ENCODE measurements at regions not wholly inside any gene's neighbourhood (a gene's known extent, or its start where the extent isn't known, plus 50 kb on each side); places are given as distances from the start of the nearest gene placed in this dataset.

DNA sequence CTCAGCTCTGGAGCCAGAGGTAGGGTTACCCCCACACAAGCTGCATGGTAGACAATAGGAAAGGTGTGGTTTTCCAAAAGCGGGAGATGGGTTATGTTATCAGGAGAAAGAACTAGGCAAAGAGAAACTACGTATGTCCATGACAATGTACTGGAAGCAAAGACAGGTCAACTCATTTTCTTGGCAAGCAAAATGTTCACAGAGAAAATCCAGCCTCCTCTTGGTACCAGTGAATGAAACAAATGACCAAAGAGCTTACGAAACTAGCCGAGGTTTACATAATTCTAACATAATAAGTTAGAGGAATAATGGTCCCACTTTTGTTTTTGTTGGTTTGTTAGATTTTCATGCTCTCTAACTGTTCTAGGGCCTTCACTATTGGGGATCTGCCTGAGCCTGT, 338.1 kb upstream of the TGFBR2 start:
- H3K27ac Mint-ChIP-seq = no peak overlapping the region

DNA sequence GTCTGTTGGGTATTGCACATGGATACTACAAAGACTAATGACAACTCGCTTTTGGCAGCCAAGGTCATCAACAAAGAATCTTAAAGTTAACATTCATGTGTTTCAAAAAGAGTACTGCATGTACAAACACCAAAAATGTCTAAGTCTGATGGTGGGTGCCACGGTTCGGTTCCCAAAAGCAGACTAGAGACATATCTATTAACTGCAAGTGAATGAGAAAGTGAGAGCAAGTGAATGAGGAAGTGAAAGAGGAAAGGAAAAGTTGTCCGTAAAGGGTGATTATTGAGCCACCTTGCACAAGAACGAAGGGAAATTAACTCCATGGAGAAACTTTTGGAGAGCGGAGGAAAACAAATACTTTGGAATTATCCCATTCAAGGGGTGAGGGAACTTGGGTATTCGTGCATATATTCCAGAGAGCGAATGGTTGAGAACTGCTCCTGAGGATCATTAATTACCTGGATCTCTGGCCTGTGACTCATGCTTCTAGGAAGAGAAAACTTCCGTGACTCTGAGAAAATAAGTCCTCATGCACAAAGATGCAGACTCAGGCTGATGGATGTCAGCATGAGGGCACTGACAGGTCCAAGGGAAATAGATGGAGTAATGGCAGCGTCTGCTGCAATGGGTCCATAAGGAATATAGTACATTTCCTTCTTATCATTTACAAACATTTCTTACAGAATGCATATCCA, 336.5 kb upstream of the TGFBR2 start:
- Mint-ChIP-seq H3K4me1 (peaks cover 4% of the 10 kb centered on the region), H3K4me3 (no peak overlapping the region), H3K27ac (peak overlapping the region; percentile 0), H3K9me3 (peaks cover 8% of the 10 kb centered on the region), H3K36me3 (ENCODE audit: low read depth) (peaks cover 2% of the 10 kb centered on the region), H3K27me3 (no peaks in the 10 kb centered on the region)
- DNase-seq (no peak), ATAC-seq (no peak)

More for the DNA sequence above, 338.1 kb upstream of the TGFBR2 start:
- Mint-ChIP-seq H3K4me3 (no peak overlapping the region), H3K27me3 (no peaks in the 10 kb centered on the region), H3K36me3 (ENCODE audit: low read depth) (peaks cover 2% of the 10 kb centered on the region), H3K4me1 (peaks cover 15% of the 10 kb centered on the region), H3K9me3 (peaks cover 11% of the 10 kb centered on the region)
- ATAC-seq (no peak), DNase-seq (no peak)

DNA sequence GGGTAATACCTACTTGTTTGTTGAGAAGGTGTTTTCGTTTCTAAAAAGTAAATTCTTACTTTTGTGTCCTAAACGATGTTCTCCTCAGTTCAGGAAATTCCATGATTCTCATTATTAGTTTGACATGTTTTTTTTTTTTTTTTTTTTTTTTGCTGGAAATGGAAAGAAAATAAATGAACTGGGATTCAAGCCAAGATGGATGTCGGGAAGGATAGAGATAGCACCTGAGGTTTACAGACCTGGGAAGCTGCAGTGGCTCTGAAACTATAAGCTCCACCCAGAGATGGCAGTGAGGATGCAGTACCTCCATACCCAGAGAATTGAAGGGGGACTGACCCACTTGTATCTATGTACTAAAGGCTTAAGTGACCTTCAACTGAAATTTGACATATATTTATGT, 334.6 kb upstream of the TGFBR2 start:
- H3K4me1 Mint-ChIP-seq = peaks cover 4% of the 10 kb centered on the region
- no peaks in the 10 kb centered on the region for H3K27me3 Mint-ChIP-seq
- H3K4me3 Mint-ChIP-seq = no peak overlapping the region
- ATAC-seq = no peak
- H3K36me3 Mint-ChIP-seq (ENCODE audit: low read depth) = no peaks in the 10 kb centered on the region
- no peak for DNase-seq
- peaks cover 6% of the 10 kb centered on the region for H3K9me3 Mint-ChIP-seq
- no peak overlapping the region for H3K27ac Mint-ChIP-seq

DNA sequence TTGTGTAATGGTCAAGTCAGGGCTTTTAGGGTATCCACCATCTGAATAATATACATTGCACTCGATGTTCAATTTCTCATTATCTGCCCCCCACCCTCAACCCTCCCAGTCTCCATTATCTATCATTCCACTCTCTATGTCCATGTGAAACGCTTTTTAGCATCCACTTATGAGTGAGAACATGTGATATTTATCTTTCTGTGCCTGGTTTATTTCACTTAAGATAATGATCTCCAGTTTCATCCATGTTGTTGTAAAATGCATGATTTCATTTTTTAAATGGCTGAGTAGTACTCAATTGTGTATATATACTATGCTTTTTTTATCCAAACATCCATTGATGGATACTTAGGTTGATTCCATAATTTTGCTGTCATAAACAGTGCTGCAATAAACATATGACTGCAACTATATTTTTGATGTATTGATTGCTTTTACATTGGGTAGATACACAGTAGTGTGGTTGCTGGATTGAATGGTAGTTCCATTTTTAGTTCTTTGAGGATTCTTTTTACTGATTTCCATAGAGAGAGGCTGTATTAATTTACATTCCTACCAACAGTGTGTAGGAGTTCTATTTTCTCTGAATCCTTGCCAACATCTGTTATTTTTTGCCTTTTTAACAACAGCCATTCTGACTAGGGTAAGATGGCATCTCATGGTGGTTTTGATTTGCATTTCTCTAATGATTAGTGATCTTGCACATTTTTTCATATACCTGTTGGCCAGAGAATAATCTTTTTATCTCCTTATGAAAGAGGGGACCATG, 332.9 kb upstream of the TGFBR2 start:
- H3K27ac Mint-ChIP-seq = no peak overlapping the region
- no peak for ATAC-seq

DNA sequence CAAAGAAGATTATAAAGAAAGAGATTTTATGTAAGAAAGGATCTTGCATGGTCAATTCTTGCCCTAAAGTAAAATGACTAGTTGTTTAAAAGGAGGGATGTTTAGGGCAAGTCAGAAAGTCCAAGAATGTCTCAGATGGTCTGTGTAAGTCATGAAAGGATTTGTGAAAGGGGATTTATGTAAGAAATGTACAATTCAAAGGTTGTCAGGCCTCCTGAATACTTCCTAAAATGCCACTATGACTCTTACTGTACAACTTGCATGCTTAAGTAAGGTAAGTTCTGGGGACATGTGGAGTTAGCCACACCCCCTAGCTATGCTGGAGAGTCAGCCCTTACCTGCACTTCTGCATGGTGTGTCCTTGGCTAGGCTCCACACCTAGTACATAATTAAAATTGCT, 328.9 kb upstream of the TGFBR2 start:
- Mint-ChIP-seq H3K27me3 (no peaks in the 10 kb centered on the region), H3K4me1 (peaks cover 2% of the 10 kb centered on the region), H3K27ac (no peak overlapping the region), H3K4me3 (no peak overlapping the region), H3K36me3 (ENCODE audit: low read depth) (no peaks in the 10 kb centered on the region), H3K9me3 (peaks cover 20% of the 10 kb centered on the region)
- DNase-seq (no peak), ATAC-seq (no peak)

More for the DNA sequence above, 332.9 kb upstream of the TGFBR2 start:
- H3K36me3 Mint-ChIP-seq (ENCODE audit: low read depth) = no peaks in the 10 kb centered on the region
- no peak overlapping the region for H3K4me3 Mint-ChIP-seq
- H3K27me3 Mint-ChIP-seq = no peaks in the 10 kb centered on the region
- H3K4me1 Mint-ChIP-seq = peaks cover 4% of the 10 kb centered on the region
- peaks cover 18% of the 10 kb centered on the region for H3K9me3 Mint-ChIP-seq
- DNase-seq = no peak

DNA sequence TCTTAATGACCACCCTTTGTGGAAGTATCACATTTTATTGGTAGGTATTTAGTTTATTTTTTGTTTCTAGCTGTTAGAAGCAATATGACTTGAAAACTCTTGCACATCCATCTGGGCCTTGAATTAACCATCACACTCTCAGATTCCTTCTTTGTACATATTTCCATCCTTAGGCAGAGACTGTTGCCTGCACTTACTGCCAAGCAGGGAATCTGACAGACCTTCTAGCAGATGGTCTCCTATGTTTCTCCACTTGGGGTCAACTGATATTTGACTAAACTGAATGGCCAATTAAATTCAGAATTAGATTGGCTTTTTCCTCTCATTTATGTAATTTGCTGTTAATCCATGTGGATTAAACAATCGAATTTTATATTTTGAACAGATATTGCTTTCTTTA, 324.9 kb upstream of the TGFBR2 start:
- Mint-ChIP-seq H3K9me3 (peaks cover 16% of the 10 kb centered on the region), H3K4me3 (no peak overlapping the region), H3K27ac (no peak overlapping the region), H3K4me1 (peaks cover 14% of the 10 kb centered on the region), H3K27me3 (no peaks in the 10 kb centered on the region), H3K36me3 (ENCODE audit: low read depth) (no peaks in the 10 kb centered on the region)
- DNase-seq (no peak), ATAC-seq (no peak)

DNA sequence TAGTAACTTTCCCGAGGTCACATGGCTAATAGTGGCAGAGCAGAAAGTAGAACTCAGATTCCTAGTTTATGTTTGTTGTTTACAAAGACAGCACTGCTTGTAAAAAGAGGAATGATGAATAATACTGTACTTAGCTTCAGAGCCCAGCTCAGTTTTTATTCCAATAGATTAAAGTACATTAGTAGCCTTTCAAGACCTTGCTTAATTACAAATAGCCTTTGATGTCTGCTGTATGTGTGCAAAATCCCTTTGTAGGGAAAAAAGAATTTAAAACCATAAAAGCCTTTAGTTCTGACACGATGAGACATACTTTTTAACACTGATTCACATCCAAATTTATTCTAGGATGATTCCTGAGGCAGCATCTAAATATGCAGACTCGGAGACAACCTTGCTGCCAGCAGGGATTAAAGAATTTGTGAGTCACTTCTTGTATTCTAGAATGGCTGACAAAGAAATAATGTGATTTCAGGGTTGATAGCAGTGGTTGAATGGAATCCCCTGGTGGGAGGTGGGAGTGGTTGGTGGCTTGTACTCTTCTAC, 324.2 kb upstream of the TGFBR2 start:
- H3K27ac Mint-ChIP-seq = no peak overlapping the region
- ATAC-seq = no peak
- no peak overlapping the region for H3K4me3 Mint-ChIP-seq
- peaks cover 14% of the 10 kb centered on the region for H3K4me1 Mint-ChIP-seq
- no peaks in the 10 kb centered on the region for H3K36me3 Mint-ChIP-seq (ENCODE audit: low read depth)
- H3K27me3 Mint-ChIP-seq = no peaks in the 10 kb centered on the region
- DNase-seq = no peak
- peaks cover 14% of the 10 kb centered on the region for H3K9me3 Mint-ChIP-seq

DNA sequence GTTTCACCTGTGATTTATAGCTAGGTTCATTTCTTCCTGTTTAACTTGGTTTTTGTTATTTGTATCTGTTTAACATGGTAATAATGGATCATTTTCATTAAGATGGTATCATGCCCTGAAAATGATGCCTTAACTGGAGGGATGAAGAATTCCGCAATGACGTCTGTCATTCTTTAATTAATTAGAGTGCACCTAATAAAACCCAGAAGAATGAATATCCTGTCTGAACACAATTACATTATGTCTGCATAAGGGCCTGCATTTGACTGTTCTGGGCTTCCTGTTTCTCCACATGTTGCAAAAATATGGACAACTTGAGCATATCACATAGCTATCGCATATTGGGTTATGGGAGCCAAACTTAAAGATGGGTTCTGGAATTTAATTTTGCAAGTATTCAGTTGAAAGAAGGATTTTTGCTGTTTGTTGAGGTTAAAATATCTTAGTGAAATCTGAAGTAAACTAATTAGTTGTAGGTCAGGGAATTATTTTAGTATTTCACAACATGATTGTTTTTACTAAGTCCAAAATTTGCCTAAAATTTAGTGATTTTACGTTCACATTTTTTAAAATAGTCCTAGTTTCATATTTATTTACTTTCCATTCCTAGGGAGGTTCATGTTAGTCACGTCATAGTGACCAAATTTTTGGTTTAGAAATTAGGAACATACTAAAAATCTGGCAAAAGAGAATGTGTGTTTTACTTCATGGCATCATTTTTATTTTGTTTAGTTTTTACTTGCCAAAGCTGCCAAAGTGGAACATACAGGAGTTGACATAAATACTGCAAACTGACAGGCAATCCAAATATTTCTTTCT, 321.0 kb upstream of the TGFBR2 start:
- peaks cover 27% of the 10 kb centered on the region for H3K4me1 Mint-ChIP-seq
- no peaks in the 10 kb centered on the region for H3K27me3 Mint-ChIP-seq
- no peaks in the 10 kb centered on the region for H3K36me3 Mint-ChIP-seq (ENCODE audit: low read depth)
- ATAC-seq (no peak), DNase-seq (no peak)
- no peak overlapping the region for H3K4me3 Mint-ChIP-seq
- H3K9me3 Mint-ChIP-seq = no peaks in the 10 kb centered on the region
- no peak overlapping the region for H3K27ac Mint-ChIP-seq

DNA sequence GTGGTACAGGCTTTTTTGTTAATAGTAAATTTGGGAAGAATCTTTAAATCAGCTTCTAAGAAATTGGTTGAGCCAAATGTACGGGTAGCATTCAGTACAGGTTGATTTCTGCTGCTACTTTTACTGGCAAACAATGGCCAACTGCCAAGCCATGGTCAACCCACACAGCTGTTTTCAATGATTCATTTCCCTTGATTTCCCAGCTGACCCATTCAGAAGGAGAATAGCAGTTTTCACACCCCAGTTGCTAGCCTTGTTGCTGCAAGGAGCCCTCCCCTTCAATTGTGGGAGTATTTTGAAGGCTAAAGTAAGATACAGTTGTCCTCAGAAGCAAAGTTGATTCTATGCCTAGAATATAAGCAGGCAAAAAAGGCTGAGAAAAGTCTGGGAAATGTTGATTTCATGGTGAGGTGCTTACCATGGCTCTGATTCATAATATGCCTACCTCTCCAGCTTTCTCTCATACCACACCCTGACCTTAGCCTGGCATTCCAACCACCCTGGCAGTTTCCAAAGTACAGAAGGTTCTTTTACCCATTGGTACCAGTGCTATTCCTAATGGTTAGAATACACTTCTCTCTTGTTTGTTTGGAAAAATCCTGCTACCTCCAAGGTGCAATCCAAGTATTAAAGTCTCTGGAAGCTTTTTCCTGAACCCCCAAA, 320.3 kb upstream of the TGFBR2 start:
- no peak for DNase-seq
- no peaks in the 10 kb centered on the region for H3K36me3 Mint-ChIP-seq (ENCODE audit: low read depth)
- H3K27me3 Mint-ChIP-seq = no peaks in the 10 kb centered on the region
- no peak overlapping the region for H3K27ac Mint-ChIP-seq
- H3K9me3 Mint-ChIP-seq = no peaks in the 10 kb centered on the region
- peaks cover 27% of the 10 kb centered on the region for H3K4me1 Mint-ChIP-seq
- H3K4me3 Mint-ChIP-seq = no peak overlapping the region
- peak; percentile 43 for ATAC-seq

DNA sequence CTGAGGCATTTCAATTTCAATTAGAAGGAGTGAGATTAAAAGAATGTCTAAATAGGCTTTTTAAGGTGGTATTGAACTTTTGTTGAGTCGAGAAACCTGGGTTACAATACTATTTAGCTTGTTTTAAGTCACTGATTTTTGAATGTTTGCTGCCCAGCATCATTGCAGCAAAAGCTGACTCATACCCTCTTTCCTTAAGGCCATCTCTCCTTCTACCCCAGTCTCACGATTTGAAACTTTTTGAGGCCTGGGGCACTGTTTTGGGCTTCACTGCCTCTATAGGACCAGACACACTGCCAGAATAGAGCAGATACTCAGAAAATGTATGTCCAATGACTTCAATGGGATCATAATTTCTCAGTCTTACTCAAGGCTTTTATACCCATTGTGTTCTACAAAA, 319.6 kb upstream of the TGFBR2 start:
- H3K4me1 Mint-ChIP-seq = peaks cover 27% of the 10 kb centered on the region
- DNase-seq (no peak), ATAC-seq (no peak)
- no peak overlapping the region for H3K4me3 Mint-ChIP-seq
- H3K36me3 Mint-ChIP-seq (ENCODE audit: low read depth) = no peaks in the 10 kb centered on the region
- no peak overlapping the region for H3K27ac Mint-ChIP-seq
- H3K9me3 Mint-ChIP-seq = no peaks in the 10 kb centered on the region
- no peaks in the 10 kb centered on the region for H3K27me3 Mint-ChIP-seq

DNA sequence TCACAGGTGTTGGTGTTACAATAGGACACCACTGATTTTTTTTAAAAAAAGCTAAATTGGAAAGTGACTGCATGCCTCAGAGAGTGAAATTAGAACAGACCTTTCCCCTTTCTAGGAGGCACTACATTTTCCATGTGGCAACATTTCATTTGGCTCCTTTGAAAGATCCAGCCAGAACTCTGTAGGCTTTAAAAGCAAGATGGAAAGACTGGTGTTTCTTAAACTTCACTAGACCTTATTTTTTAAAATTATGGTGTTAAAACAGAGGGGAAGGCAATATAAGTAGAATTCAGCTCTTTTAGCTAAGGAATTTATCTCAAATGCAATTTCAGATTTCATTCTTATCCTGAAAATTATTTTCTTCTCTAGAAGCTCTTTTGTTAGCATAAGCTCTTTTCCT, 317.6 kb upstream of the TGFBR2 start:
- no peaks in the 10 kb centered on the region for H3K36me3 Mint-ChIP-seq (ENCODE audit: low read depth)
- peaks cover 29% of the 10 kb centered on the region for H3K4me1 Mint-ChIP-seq
- no peaks in the 10 kb centered on the region for H3K9me3 Mint-ChIP-seq
- H3K27me3 Mint-ChIP-seq = no peaks in the 10 kb centered on the region
- H3K4me3 Mint-ChIP-seq = no peak overlapping the region
- DNase-seq (no peak), ATAC-seq (no peak)
- no peak overlapping the region for H3K27ac Mint-ChIP-seq

DNA sequence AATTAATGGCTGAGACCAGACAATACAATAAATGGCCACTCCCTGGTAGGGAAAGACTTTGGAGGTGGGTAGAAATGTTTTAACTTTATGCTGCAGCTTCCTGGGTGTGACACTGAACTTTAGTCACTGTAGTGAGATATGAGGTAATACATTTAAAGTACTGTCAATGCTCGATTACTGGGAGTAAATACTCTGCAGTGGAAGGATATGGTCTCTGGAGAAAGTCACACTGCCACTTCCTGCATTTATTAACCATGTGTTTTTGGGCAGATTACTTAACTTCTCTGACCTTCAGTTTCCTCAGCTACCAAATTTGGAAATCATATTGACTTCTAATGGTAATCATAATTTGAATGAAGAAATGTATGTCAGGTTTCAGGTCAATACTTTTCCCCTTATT, 317.1 kb upstream of the TGFBR2 start:
- Mint-ChIP-seq H3K4me3 (no peak overlapping the region), H3K27ac (no peak overlapping the region), H3K27me3 (no peaks in the 10 kb centered on the region), H3K9me3 (no peaks in the 10 kb centered on the region), H3K4me1 (peaks cover 29% of the 10 kb centered on the region), H3K36me3 (ENCODE audit: low read depth) (no peaks in the 10 kb centered on the region)
- DNase-seq (no peak), ATAC-seq (no peak)

DNA sequence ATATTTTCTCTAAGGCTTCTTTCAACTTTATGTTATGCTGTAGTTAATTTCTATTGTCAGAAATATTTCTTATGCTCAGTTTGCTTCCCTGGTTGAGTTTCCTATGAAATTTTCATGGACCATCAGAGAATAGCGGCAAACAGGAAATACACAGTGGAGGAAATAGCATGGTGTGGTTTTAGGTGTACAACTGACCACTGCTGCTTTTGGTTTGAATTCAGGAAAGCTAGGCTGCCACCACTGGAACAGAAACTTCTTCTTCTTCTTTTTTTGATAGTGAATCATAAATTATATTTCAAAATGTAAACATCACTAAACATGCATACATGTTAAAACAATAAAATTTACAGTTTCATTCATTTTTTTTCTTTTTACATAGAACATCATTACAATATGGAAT, 316.6 kb upstream of the TGFBR2 start:
- Mint-ChIP-seq H3K27me3 (no peaks in the 10 kb centered on the region), H3K9me3 (no peaks in the 10 kb centered on the region), H3K27ac (no peak overlapping the region), H3K4me3 (no peak overlapping the region), H3K36me3 (ENCODE audit: low read depth) (no peaks in the 10 kb centered on the region), H3K4me1 (peaks cover 29% of the 10 kb centered on the region)
- ATAC-seq (no peak), DNase-seq (no peak)

DNA sequence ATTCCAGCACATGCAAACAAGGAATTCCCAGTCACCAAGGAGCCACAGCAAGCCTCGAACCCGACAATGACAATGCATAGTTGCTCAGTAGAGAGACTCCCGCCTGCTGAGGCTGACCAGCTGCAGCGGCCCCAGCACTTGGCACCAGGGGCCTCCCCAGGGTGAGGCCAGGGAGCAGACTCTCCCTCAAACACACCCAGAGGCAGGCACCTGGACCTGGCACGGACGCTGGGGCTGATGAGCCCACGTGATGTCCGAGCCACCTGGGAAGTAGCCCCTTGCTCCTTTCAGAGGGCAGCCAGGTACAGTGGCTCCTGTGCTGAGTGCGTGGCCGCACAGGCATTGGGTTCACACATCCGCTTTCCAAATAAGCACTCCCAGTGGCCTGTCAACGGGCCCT, 315.9 kb upstream of the TGFBR2 start:
- ATAC-seq = no peak
- Mint-ChIP-seq H3K4me1 (peaks cover 28% of the 10 kb centered on the region), H3K27ac (no peak overlapping the region), H3K9me3 (no peaks in the 10 kb centered on the region), H3K4me3 (no peak overlapping the region), H3K27me3 (no peaks in the 10 kb centered on the region), H3K36me3 (ENCODE audit: low read depth) (no peaks in the 10 kb centered on the region)
- no peak for DNase-seq

Data from activated naive CD8-positive, alpha-beta T cell treated with anti-CD3 and anti-CD28 coated beads, Interleukin-2, amount 50 U/mL, for 24 hours (primary cell).